GM23338 (cell line): ENCODE measurements at regions not wholly inside any gene's neighbourhood (a gene's known extent, or its start where the extent isn't known, plus 50 kb on each side); places are given as distances from the start of the nearest gene placed in this dataset.
"Not testable (repeated sequence)": the region's sequence is repeated elsewhere in the genome, so short reads cannot be mapped to it uniquely, and the experiment has no call there.

Experiments
- ATAC-seq: fragments of 200-7000 bp; cut with Tn5 transposase; 3 replicates; pipeline ENCODE4 v1.9.1; 2020
- DNase-seq: peaks from one replicate; pipeline ENCODE4 v3.0.0-alpha.2; 2015; ENCODE audit warnings: low spot score
- H2AFZ ChIP-seq: fragments of 200-600 bp; sonication (generic); 2 replicates; pipeline ENCODE4 v1.8.0; 2016; ENCODE audit warnings: antibody characterized with exemption, mild to moderate bottlenecking, moderate library complexity
- H3F3A ChIP-seq: fragments of 200-600 bp; sonication (generic); replicated peaks from 2 replicates; pipeline ENCODE4 v1.8.0; 2017; ENCODE audit warnings: antibody characterized with exemption, mixed run types, low read depth
- H3K27ac ChIP-seq: fragments of 200-600 bp; sonication (generic); 2 replicates; pipeline ENCODE4 v1.6.1; 2016; ENCODE audit warnings: low read depth
- H3K27me3 ChIP-seq: fragments of 200-600 bp; sonication (generic); 2 replicates; pipeline ENCODE4 v1.8.0; 2016; ENCODE audit warnings: mild to moderate bottlenecking, mixed run types, moderate library complexity; ENCODE audit not compliant: insufficient read depth
- H3K36me3 ChIP-seq: fragments of 200-600 bp; sonication (generic); 2 replicates; pipeline ENCODE4 v1.8.0; 2016; ENCODE audit warnings: mild to moderate bottlenecking; ENCODE audit not compliant: insufficient read depth
- H3K4me1 ChIP-seq: fragments of 200-600 bp; sonication (generic); 2 replicates; pipeline ENCODE4 v1.8.0; 2016; ENCODE audit warnings: mild to moderate bottlenecking, moderate library complexity; ENCODE audit not compliant: insufficient read depth
- H3K4me2 ChIP-seq: fragments of 200-600 bp; sonication (generic); 2 replicates; pipeline ENCODE4 v1.7.1; 2017; ENCODE audit warnings: mixed run types
- H3K4me3 ChIP-seq: fragments of 200-600 bp; sonication (generic); 2 replicates; pipeline ENCODE4 v1.6.1; 2016; ENCODE audit warnings: mixed run types
- H3K79me2 ChIP-seq: fragments of 200-600 bp; sonication (generic); replicated peaks from 2 replicates; pipeline ENCODE4 v1.8.0; 2017; ENCODE audit warnings: mild to moderate bottlenecking; ENCODE audit not compliant: insufficient read depth
- H3K9me2 ChIP-seq: fragments of 200-600 bp; sonication (generic); 2 replicates; pipeline ENCODE4 v1.8.0; 2017; ENCODE audit not compliant: insufficient read depth
- H4K20me1 ChIP-seq: fragments of 200-600 bp; sonication (generic); replicated peaks from 2 replicates; pipeline ENCODE4 v1.8.0; 2017; ENCODE audit warnings: mild to moderate bottlenecking; ENCODE audit not compliant: insufficient read depth
- H3K27ac Mint-ChIP-seq: 2 replicates; pipeline ENCODE4 v1.8.0; 2020; ENCODE audit warnings: inconsistent platforms, mild to moderate bottlenecking, moderate library complexity, mixed read lengths
- H3K27me3 Mint-ChIP-seq: 3 replicates; pipeline ENCODE4 v1.8.0; 2022; ENCODE audit warnings: low read depth, mild to moderate bottlenecking, moderate library complexity, mixed read lengths, inconsistent platforms; ENCODE audit not compliant: insufficient read depth, poor library complexity
- H3K36me3 Mint-ChIP-seq: 3 replicates; pipeline ENCODE4 v1.8.0; 2021; ENCODE audit warnings: low read depth, mild to moderate bottlenecking, inconsistent platforms, moderate library complexity, mixed read lengths
- H3K4me1 Mint-ChIP-seq: 3 replicates; pipeline ENCODE4 v1.8.0; 2020; ENCODE audit warnings: mild to moderate bottlenecking, inconsistent platforms, mixed read lengths
- H3K4me3 Mint-ChIP-seq: 3 replicates; pipeline ENCODE4 v1.8.0; 2021; ENCODE audit warnings: moderate library complexity, mild to moderate bottlenecking, inconsistent platforms, mixed read lengths
- H3K9me3 Mint-ChIP-seq: 3 replicates; pipeline ENCODE4 v1.8.0; 2020; ENCODE audit warnings: moderate library complexity, mild to moderate bottlenecking, inconsistent platforms, mixed read lengths
- CREB1 ChIP-seq: fragments of 250-450 bp; sonication (Bioruptor Pico); IDR thresholded peaks from 2 replicates; pipeline ENCODE4 v1.5.0; 2020; ENCODE audit warnings: low read depth, mild to moderate bottlenecking, moderate library complexity
- EZH2 ChIP-seq: fragments of 200-600 bp; sonication (generic); IDR thresholded peaks from one replicate; pipeline ENCODE4 v1.8.0; 2017; ENCODE audit warnings: antibody characterized with exemption, mild to moderate bottlenecking, low read depth; ENCODE audit not compliant: unreplicated experiment
- JUNB ChIP-seq: IDR thresholded peaks from one replicate; pipeline ENCODE4 v1.6.1; 2016; ENCODE audit warnings: antibody characterized with exemption; ENCODE audit not compliant: unreplicated experiment
- NANOG ChIP-seq: IDR thresholded peaks from 2 replicates; pipeline ENCODE4 v1.6.1; 2016; ENCODE audit warnings: antibody characterized with exemption, borderline replicate concordance
- POLR2AphosphoS5 ChIP-seq: IDR thresholded peaks from 2 replicates; pipeline ENCODE4 v1.6.1; 2016; ENCODE audit warnings: antibody characterized with exemption, low read depth
- ZNF114 ChIP-seq: fragments of 250-450 bp; sonication (Bioruptor Pico); IDR thresholded peaks from 2 replicates; pipeline ENCODE4 v1.5.0; 2020; ENCODE audit warnings: mild to moderate bottlenecking, moderate library complexity
- ZNF331 ChIP-seq: fragments of 250-450 bp; sonication (Bioruptor Pico); IDR thresholded peaks from 2 replicates; pipeline ENCODE4 v1.5.0; 2020; ENCODE audit warnings: low read depth, mild to moderate bottlenecking, moderate library complexity
- TF ChIP-seq, protein P1 (sequence below), 2 experiments: fragments of 200-600 bp in 1 of 2; sonication (generic) in 1 of 2; conservative IDR thresholded peaks; 2 replicates each; pipeline versions ENCODE4 v1.5.1 to v1.6.1; 2016 to 2017; ENCODE audit warnings: antibody characterized with exemption in 2 of 2, low read depth in 2 of 2, mild to moderate bottlenecking in 2 of 2, moderate library complexity in 1 of 2
- TF ChIP-seq, protein P2 (sequence below): IDR thresholded peaks from 2 replicates; pipeline ENCODE4 v1.6.1; 2016; ENCODE audit warnings: antibody characterized with exemption

DNA sequence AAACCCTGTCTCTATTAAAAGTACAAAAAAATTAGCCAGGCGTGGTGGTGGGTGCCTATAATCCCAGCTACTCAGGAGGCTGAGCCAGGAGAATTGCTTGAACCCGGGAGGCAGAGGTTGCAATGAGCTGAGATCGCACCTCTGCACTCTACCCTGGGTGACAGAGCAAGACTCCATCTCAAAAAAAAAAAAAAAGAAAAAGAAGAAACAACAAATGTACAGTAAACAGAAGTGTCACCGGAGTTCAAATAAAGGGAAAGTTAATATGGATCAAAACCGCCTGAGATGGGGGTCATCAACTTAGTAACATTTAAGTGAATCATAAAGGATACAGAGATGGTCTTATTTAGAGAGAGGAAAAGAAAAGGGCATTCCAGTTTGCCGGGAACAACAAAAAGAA is 89.3 kb upstream of the OLIG3 start:
- not testable (repeated sequence) for H2AFZ ChIP-seq, H3K27me3 Mint-ChIP-seq, H3K9me2 ChIP-seq, H3K4me3 Mint-ChIP-seq, DNase-seq, H3K9me3 Mint-ChIP-seq, H4K20me1 ChIP-seq, H3K27ac Mint-ChIP-seq, H3K27me3 ChIP-seq, ATAC-seq, H3F3A ChIP-seq, H3K79me2 ChIP-seq, H3K36me3 Mint-ChIP-seq, H3K4me2 ChIP-seq, H3K4me3 ChIP-seq, H3K36me3 ChIP-seq, H3K27ac ChIP-seq
- H3K4me1 Mint-ChIP-seq = peaks cover 21% of the 10 kb centered on the region
- peaks cover 25% of the 10 kb centered on the region for H3K4me1 ChIP-seq

DNA sequence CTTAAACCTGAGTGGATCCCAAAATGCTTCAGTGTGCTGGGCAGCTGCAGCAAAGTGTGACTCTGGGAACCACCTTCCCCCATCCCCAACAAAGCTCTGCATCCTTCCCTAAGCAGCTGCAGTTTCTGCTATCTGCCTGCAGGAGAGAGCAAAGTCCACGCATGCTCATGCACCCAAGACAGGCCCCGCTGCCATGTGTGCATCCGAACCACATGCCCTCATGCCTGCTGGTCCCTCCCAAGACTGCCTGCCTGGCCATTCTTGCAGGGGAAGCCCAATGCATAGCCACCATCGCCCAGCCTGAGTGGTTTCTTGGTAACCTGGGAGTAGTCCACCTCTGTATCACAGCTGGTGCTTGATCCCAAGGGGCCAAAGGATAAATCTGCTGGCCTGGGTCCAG is 94.3 kb upstream of the OLIG3 start:
- DNase-seq (peak; percentile 39), ATAC-seq (peak; percentile 62)
- Histone ChIP-seq H3K9me2 (no peaks in the 10 kb centered on the region; the same call in 1 of the 2 replicates), H3K4me3 (no peak overlapping the region), H3K79me2 (no peaks in the 10 kb centered on the region), H4K20me1 (no peaks in the 10 kb centered on the region), H3K4me2 (no peak overlapping the region), H3F3A (no peaks in the 10 kb centered on the region; the same call in 1 of the 2 replicates), H3K27me3 (no peaks in the 10 kb centered on the region), H3K27ac (no peak overlapping the region), H3K4me1 (peaks cover 16% of the 10 kb centered on the region; the same call in 1 of the 2 replicates), H2AFZ (peak overlapping the region; percentile 39), H3K36me3 (no peaks in the 10 kb centered on the region)
- H3K27ac Mint-ChIP-seq = no peak overlapping the region
- TF ChIP-seq CREB1 (CRISPR knock-in tag) (no peak), ZNF331 (CRISPR knock-in tag) (no peak)
- TF ChIP-seq, protein P1, sequence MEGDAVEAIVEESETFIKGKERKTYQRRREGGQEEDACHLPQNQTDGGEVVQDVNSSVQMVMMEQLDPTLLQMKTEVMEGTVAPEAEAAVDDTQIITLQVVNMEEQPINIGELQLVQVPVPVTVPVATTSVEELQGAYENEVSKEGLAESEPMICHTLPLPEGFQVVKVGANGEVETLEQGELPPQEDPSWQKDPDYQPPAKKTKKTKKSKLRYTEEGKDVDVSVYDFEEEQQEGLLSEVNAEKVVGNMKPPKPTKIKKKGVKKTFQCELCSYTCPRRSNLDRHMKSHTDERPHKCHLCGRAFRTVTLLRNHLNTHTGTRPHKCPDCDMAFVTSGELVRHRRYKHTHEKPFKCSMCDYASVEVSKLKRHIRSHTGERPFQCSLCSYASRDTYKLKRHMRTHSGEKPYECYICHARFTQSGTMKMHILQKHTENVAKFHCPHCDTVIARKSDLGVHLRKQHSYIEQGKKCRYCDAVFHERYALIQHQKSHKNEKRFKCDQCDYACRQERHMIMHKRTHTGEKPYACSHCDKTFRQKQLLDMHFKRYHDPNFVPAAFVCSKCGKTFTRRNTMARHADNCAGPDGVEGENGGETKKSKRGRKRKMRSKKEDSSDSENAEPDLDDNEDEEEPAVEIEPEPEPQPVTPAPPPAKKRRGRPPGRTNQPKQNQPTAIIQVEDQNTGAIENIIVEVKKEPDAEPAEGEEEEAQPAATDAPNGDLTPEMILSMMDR (conservative IDR thresholded peaks at IDR 0.05; ENCODE audit: low read depth in 2 of 2) = peak; percentile 39 to 42
- TF ChIP-seq, protein P2, sequence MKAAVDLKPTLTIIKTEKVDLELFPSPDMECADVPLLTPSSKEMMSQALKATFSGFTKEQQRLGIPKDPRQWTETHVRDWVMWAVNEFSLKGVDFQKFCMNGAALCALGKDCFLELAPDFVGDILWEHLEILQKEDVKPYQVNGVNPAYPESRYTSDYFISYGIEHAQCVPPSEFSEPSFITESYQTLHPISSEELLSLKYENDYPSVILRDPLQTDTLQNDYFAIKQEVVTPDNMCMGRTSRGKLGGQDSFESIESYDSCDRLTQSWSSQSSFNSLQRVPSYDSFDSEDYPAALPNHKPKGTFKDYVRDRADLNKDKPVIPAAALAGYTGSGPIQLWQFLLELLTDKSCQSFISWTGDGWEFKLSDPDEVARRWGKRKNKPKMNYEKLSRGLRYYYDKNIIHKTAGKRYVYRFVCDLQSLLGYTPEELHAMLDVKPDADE = no peak
- peaks cover 9% of the 10 kb centered on the region for H3K27me3 Mint-ChIP-seq
- H3K4me3 Mint-ChIP-seq = no peak overlapping the region
- H3K36me3 Mint-ChIP-seq = peaks cover 5% of the 10 kb centered on the region; the same call in 2 of the 3 replicates
- H3K9me3 Mint-ChIP-seq = peaks cover 17% of the 10 kb centered on the region; the same call in 2 of the 3 replicates
- H3K4me1 Mint-ChIP-seq = peaks cover 22% of the 10 kb centered on the region

GRCh38 chr6:137589067-137589848 is 95.1 kb upstream of the OLIG3 start:
- peaks cover 17% of the 10 kb centered on the region; the same call in 2 of the 3 replicates for H3K9me3 Mint-ChIP-seq
- H3K4me1 Mint-ChIP-seq = peaks cover 19% of the 10 kb centered on the region
- no peaks in the 10 kb centered on the region for H4K20me1 ChIP-seq
- ATAC-seq (peak; percentile 98), DNase-seq (peak; percentile 95)
- H3K36me3 Mint-ChIP-seq = peaks cover 5% of the 10 kb centered on the region; the same call in 2 of the 3 replicates
- peak overlapping the region; percentile 39 for H2AFZ ChIP-seq
- H3F3A ChIP-seq = no peaks in the 10 kb centered on the region; the same call in 1 of the 2 replicates
- H3K4me1 ChIP-seq = peaks cover 10% of the 10 kb centered on the region; the same call in 1 of the 2 replicates
- H3K36me3 ChIP-seq = no peaks in the 10 kb centered on the region
- no peak overlapping the region for H3K4me3 Mint-ChIP-seq
- H3K9me2 ChIP-seq = peaks cover 3% of the 10 kb centered on the region; the same call in 1 of the 2 replicates
- no peak overlapping the region for H3K27ac Mint-ChIP-seq
- no peak overlapping the region for H3K4me3 ChIP-seq
- no peak overlapping the region for H3K4me2 ChIP-seq
- peaks cover 9% of the 10 kb centered on the region for H3K27me3 Mint-ChIP-seq
- no peak overlapping the region for H3K27ac ChIP-seq
- no peaks in the 10 kb centered on the region for H3K27me3 ChIP-seq
- no peaks in the 10 kb centered on the region for H3K79me2 ChIP-seq
- TF ChIP-seq, protein P1 (conservative IDR thresholded peaks at IDR 0.05; ENCODE audit: low read depth in 2 of 2) = peak; percentile 98 to 99
- TF ChIP-seq EZH2 = no peak
- no peak for TF ChIP-seq JUNB
- no peak for TF ChIP-seq ZNF114 (CRISPR knock-in tag)
- TF ChIP-seq ZNF331 (CRISPR knock-in tag) = no peak
- TF ChIP-seq POLR2AphosphoS5 = no peak
- TF ChIP-seq CREB1 (CRISPR knock-in tag) = peak; percentile 80
- TF ChIP-seq NANOG = no peak
- TF ChIP-seq, protein P2 = no peak
